ENCODE measurements at regions not wholly inside any gene's neighbourhood (a gene's known extent, or its start where the extent isn't known, plus 50 kb on each side); places are given as distances from the start of the nearest gene placed in this dataset.

- TF ChIP-seq, protein P1, sequence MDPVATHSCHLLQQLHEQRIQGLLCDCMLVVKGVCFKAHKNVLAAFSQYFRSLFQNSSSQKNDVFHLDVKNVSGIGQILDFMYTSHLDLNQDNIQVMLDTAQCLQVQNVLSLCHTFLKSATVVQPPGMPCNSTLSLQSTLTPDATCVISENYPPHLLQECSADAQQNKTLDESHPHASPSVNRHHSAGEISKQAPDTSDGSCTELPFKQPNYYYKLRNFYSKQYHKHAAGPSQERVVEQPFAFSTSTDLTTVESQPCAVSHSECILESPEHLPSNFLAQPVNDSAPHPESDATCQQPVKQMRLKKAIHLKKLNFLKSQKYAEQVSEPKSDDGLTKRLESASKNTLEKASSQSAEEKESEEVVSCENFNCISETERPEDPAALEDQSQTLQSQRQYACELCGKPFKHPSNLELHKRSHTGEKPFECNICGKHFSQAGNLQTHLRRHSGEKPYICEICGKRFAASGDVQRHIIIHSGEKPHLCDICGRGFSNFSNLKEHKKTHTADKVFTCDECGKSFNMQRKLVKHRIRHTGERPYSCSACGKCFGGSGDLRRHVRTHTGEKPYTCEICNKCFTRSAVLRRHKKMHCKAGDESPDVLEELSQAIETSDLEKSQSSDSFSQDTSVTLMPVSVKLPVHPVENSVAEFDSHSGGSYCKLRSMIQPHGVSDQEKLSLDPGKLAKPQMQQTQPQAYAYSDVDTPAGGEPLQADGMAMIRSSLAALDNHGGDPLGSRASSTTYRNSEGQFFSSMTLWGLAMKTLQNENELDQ (CRISPR knock-in tag; IDR thresholded peaks at IDR 0.05; ENCODE audit: borderline replicate concordance) = no peak
- TF ChIP-seq SFPQ (IDR thresholded peaks at IDR 0.05; ENCODE audit: low read depth, low read length) = no peak
- no peak for TF ChIP-seq TAF1 (IDR thresholded peaks at IDR 0.05; ENCODE audit: control insufficient read depth, extremely low read depth, insufficient read depth, low read length, severe bottlenecking)
- no peak for TF ChIP-seq MIER1 (IDR thresholded peaks at IDR 0.05; ENCODE audit: low read depth)
- TF ChIP-seq KDM5B (IDR thresholded peaks at IDR 0.05; ENCODE audit: insufficient replicate concordance, low read depth, low read length) = no peak
- TF ChIP-seq SREBF2 (CRISPR knock-in tag; IDR thresholded peaks at IDR 0.05) = no peak
- no peak for TF ChIP-seq SIRT6 (IDR thresholded peaks at IDR 0.05; ENCODE audit: low read depth, low read length)
- no peak for TF ChIP-seq ZBED1 (IDR thresholded peaks at IDR 0.05)
- no peak for TF ChIP-seq TAL1 (IDR thresholded peaks at IDR 0.05)
- TF ChIP-seq BRCA1 (IDR thresholded peaks at IDR 0.05) = no peak
- no peak for TF ChIP-seq BRCA1 (CRISPR knock-in tag; IDR thresholded peaks at IDR 0.05)
These were observed 306.2 kb upstream of the CXCR4 start (continued) for GRCh38 chr2:136424112-136424511.
